Activated naive CD4-positive, alpha-beta T cell treated with Interleukin-2 at 50 U/mL for 16 hours (primary cell): ENCODE measurements at regions not wholly inside any gene's neighbourhood (a gene's known extent, or its start where the extent isn't known, plus 50 kb on each side); places are given as distances from the start of the nearest gene placed in this dataset.

Source experiments
- DNase-seq: peaks from one replicate; pipeline ENCODE4 v3.0.0-alpha.2; 2020

- no peak for DNase-seq
These were observed 181.6 kb upstream of the NEBL start for GRCh38 chr10:21078410-21079329.

GRCh38 chr10:21077681-21078080 is 180.6 kb upstream of the NEBL start:
- DNase-seq = no peak

- DNase-seq = no peak
These were observed 179.3 kb upstream of the NEBL start for GRCh38 chr10:21076381-21076780.

GRCh38 chr10:21075880-21076279 is 178.8 kb upstream of the NEBL start:
- DNase-seq = no peak

- DNase-seq = no peak
These were observed 174.0 kb upstream of the NEBL start for GRCh38 chr10:21071001-21071673.

- no peak for DNase-seq
These were observed 173.0 kb upstream of the NEBL start for GRCh38 chr10:21069929-21070700.

GRCh38 chr10:21069278-21069677 is 172.2 kb upstream of the NEBL start:
- no peak for DNase-seq

- DNase-seq = no peak
These were observed 171.0 kb upstream of the NEBL start for GRCh38 chr10:21068026-21068656.

GRCh38 chr10:21065621-21066248 is 168.6 kb upstream of the NEBL start:
- DNase-seq = no peak

- no peak for DNase-seq
These were observed 164.9 kb upstream of the NEBL start for GRCh38 chr10:21061982-21062381.

GRCh38 chr10:21061184-21061583 is 164.1 kb upstream of the NEBL start:
- DNase-seq = no peak

- DNase-seq = no peak
These were observed 163.5 kb upstream of the NEBL start for GRCh38 chr10:21060626-21061025.

- no peak for DNase-seq
These were observed 160.9 kb upstream of the NEBL start for GRCh38 chr10:21057989-21058388.

- no peak for DNase-seq
These were observed 160.3 kb upstream of the NEBL start for GRCh38 chr10:21057436-21057835.

GRCh38 chr10:21056461-21056860 is 159.3 kb upstream of the NEBL start:
- DNase-seq = no peak

- DNase-seq = no peak
These were observed 158.4 kb upstream of the NEBL start for GRCh38 chr10:21055339-21056135.

- no peak for DNase-seq
These were observed 157.0 kb upstream of the NEBL start for GRCh38 chr10:21053953-21054690.

GRCh38 chr10:21052709-21053104 is 155.6 kb upstream of the NEBL start:
- no peak for DNase-seq

GRCh38 chr10:21052072-21052708 is 155.1 kb upstream of the NEBL start:
- no peak for DNase-seq

- DNase-seq = no peak
These were observed 152.4 kb upstream of the NEBL start for GRCh38 chr10:21049482-21049881.
